ENCODE measurements at regions not wholly inside any gene's neighbourhood (a gene's known extent, or its start where the extent isn't known, plus 50 kb on each side); places are given as distances from the start of the nearest gene placed in this dataset.

GRCh38 chr4:164614329-164614728, 139.6 kb upstream of the SMIM31 start:
- TF ChIP-seq CTCF (IDR thresholded peaks at IDR 0.05) = no peak
- no peak for TF ChIP-seq POLR2A (IDR thresholded peaks at IDR 0.05)
- no peak for TF ChIP-seq POLR2AphosphoS5 (IDR thresholded peaks at IDR 0.05; ENCODE audit: insufficient read depth in 1 of 2, low read depth in 1 of 2)
- Histone ChIP-seq H3K36me3 (no peaks in the 10 kb centered on the region), H3K27ac (no peak overlapping the region), H3K4me1 (no peaks in the 10 kb centered on the region), H3K4me3 (no peak overlapping the region), H3K27me3 (no peaks in the 10 kb centered on the region), H3K9me3 (no peaks in the 10 kb centered on the region)
- no peak for DNase-seq (ENCODE audit: extremely low spot score in 2 of 2)
- intact Hi-C loops (cut with DNase I) = no loop called here

GRCh38 chr4:164614999-164615398, 138.9 kb upstream of the SMIM31 start:
- Histone ChIP-seq H3K27me3 (no peaks in the 10 kb centered on the region), H3K36me3 (no peaks in the 10 kb centered on the region), H3K9me3 (no peaks in the 10 kb centered on the region), H3K27ac (no peak overlapping the region), H3K4me3 (no peak overlapping the region), H3K4me1 (no peaks in the 10 kb centered on the region)
- TF ChIP-seq CTCF (IDR thresholded peaks at IDR 0.05) (no peak), POLR2AphosphoS5 (IDR thresholded peaks at IDR 0.05; ENCODE audit: insufficient read depth in 1 of 2, low read depth in 1 of 2) (no peak), POLR2A (IDR thresholded peaks at IDR 0.05) (no peak)
- intact Hi-C loops (cut with DNase I) = no loop called here
- DNase-seq (ENCODE audit: extremely low spot score in 2 of 2) = no peak

- TF ChIP-seq CTCF (IDR thresholded peaks at IDR 0.05) = no peak
- TF ChIP-seq POLR2A (IDR thresholded peaks at IDR 0.05) = no peak
- no peak for TF ChIP-seq POLR2AphosphoS5 (IDR thresholded peaks at IDR 0.05; ENCODE audit: insufficient read depth in 1 of 2, low read depth in 1 of 2)
- no peak for DNase-seq (ENCODE audit: extremely low spot score in 2 of 2)
- H3K9me3 ChIP-seq = no peaks in the 10 kb centered on the region
- no peak overlapping the region for H3K27ac ChIP-seq
- H3K4me1 ChIP-seq = no peaks in the 10 kb centered on the region
- intact Hi-C loops (cut with DNase I) = no loop called here
- H3K27me3 ChIP-seq = no peaks in the 10 kb centered on the region
- H3K4me3 ChIP-seq = no peak overlapping the region
- no peaks in the 10 kb centered on the region for H3K36me3 ChIP-seq
These were observed 138.0 kb upstream of the SMIM31 start for GRCh38 chr4:164615964-164616363.

- no peak for DNase-seq (ENCODE audit: extremely low spot score in 2 of 2)
- H3K27ac ChIP-seq = no peak overlapping the region
- no peak for TF ChIP-seq POLR2A (IDR thresholded peaks at IDR 0.05)
- H3K4me3 ChIP-seq = no peak overlapping the region
- no peaks in the 10 kb centered on the region for H3K27me3 ChIP-seq
- intact Hi-C loops (cut with DNase I) = no loop called here
- H3K36me3 ChIP-seq = no peaks in the 10 kb centered on the region
- no peaks in the 10 kb centered on the region for H3K4me1 ChIP-seq
- H3K9me3 ChIP-seq = no peaks in the 10 kb centered on the region
These were observed 137.0 kb upstream of the SMIM31 start for GRCh38 chr4:164616961-164617360.

GRCh38 chr4:164617426-164617825, 136.5 kb upstream of the SMIM31 start:
- DNase-seq (ENCODE audit: extremely low spot score in 2 of 2) = no peak
- no peaks in the 10 kb centered on the region for H3K4me1 ChIP-seq
- TF ChIP-seq POLR2AphosphoS5 (IDR thresholded peaks at IDR 0.05; ENCODE audit: insufficient read depth in 1 of 2, low read depth in 1 of 2) (no peak), CTCF (IDR thresholded peaks at IDR 0.05) (no peak), POLR2A (IDR thresholded peaks at IDR 0.05) (no peak)
- intact Hi-C loops (cut with DNase I) = no loop called here
- no peaks in the 10 kb centered on the region for H3K36me3 ChIP-seq
- no peaks in the 10 kb centered on the region for H3K9me3 ChIP-seq
- H3K27ac ChIP-seq = no peak overlapping the region
- no peak overlapping the region for H3K4me3 ChIP-seq
- H3K27me3 ChIP-seq = no peaks in the 10 kb centered on the region

- Histone ChIP-seq H3K27me3 (no peaks in the 10 kb centered on the region), H3K9me3 (no peaks in the 10 kb centered on the region), H3K36me3 (no peaks in the 10 kb centered on the region), H3K27ac (no peak overlapping the region), H3K4me3 (no peak overlapping the region), H3K4me1 (no peaks in the 10 kb centered on the region)
- TF ChIP-seq POLR2A (IDR thresholded peaks at IDR 0.05) (no peak), CTCF (IDR thresholded peaks at IDR 0.05) (no peak), POLR2AphosphoS5 (IDR thresholded peaks at IDR 0.05; ENCODE audit: insufficient read depth in 1 of 2, low read depth in 1 of 2) (no peak)
- DNase-seq (ENCODE audit: extremely low spot score in 2 of 2) = no peak
- intact Hi-C loops (cut with DNase I) = no loop called here
These were observed 136.0 kb upstream of the SMIM31 start for GRCh38 chr4:164617911-164618310.

Data from vagina (tissue), 2 donors.